GM19025 (cell line): ENCODE measurements at regions not wholly inside any gene's neighbourhood (a gene's known extent, or its start where the extent isn't known, plus 50 kb on each side); places are given as distances from the start of the nearest gene placed in this dataset.

ENCODE experiments used
- ATAC-seq: cut with Tn5 transposase; IDR thresholded peaks from one replicate; pipeline ENCODE4 v1.9.1; 2021; ENCODE audit warnings: mild to moderate bottlenecking, low read depth, moderate library complexity; ENCODE audit not compliant: unreplicated experiment

- no peak for ATAC-seq
Measured at GRCh38 chr2:176658708-176659107, 389.5 kb downstream of the MTX2 start.

DNA sequence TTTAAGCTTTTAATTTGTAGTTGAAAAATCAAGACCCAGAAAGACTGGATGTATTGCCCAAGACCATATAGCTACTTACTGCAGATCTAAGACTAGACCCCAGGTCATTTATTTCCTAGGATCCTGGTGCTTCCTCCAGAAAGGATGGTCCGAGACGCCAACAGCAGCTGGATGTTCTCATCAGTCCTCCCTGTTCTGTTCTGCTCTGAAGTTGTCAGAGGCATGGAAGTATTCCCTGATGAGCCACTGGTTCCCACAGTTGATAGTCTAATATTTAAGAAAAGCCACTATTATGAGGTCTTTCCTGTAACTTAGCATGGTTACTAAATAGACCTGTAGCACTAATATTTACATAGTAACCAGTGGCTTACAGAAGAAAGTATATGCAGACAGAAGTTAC is 393.5 kb downstream of the MTX2 start:
- no peak for ATAC-seq

- no peak for ATAC-seq
Measured at GRCh38 chr2:176664478-176664877, 395.2 kb downstream of the MTX2 start.

GRCh38 chr2:176665086-176665485 is 395.8 kb downstream of the MTX2 start:
- no peak for ATAC-seq

DNA sequence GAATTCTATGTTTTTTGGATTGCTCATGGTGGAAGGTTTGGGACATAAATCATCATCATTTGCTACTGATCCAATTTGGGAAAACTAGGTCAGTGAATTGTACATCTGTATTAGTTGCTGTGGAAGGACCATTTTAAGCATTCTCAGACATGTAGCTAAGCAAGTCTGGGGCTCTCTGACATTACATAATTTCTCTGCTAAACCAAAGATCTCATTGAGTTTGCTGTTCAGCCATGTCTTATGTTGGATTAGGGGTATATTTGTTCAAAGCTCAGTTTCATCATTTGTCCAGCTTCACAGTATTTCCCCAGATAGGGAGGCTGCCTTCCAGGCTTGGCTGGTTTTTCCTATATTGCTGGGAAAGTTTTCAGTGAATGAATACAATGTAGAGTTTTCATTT is 399.7 kb downstream of the MTX2 start:
- no peak for ATAC-seq

DNA sequence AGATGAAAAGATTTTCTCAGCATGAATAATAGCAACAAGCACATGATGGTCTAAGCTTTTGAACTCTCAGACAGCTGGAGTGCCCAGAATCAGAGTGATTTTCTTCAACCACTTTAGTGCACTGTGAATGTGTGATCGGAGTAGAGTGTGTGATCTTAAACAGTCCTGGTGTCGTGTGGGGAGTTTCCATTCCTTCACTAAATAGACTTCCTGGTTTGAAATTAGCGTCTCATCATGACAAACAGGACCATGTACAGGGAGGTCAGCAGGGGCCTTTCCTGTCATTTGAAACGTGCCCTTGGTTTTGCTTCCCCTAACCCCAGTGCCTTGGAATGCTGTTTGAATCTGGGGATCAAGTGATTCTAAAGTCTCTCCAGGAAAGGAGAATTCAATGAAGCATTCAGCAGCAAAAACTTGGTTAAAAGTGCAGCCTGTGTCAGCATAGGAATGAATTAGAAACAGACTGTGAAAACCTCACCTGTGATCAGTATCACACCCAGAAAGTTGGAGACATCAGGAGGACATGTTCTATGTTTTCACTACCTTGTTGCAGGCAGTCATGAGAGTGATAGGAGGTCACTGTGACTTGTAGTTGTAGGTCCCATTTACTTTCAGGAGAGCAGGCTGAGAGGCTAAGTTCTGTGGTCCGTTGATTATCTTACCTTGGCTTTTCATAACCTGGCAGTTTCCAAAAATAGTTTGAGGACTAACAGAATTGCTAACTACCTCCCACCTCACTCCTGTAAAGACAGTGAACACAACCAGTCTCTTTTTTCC is 400.3 kb downstream of the MTX2 start:
- ATAC-seq, result no peak

- ATAC-seq, result no peak
Measured at GRCh38 chr2:176675271-176675949, 406.2 kb downstream of the MTX2 start.

- no peak for ATAC-seq
Measured at GRCh38 chr2:176677746-176678265, 408.6 kb downstream of the MTX2 start.

GRCh38 chr2:176678571-176678970 is 409.3 kb downstream of the MTX2 start:
- no peak for ATAC-seq

- no peak for ATAC-seq
Measured at GRCh38 chr2:176679061-176679669, 409.9 kb downstream of the MTX2 start.

DNA sequence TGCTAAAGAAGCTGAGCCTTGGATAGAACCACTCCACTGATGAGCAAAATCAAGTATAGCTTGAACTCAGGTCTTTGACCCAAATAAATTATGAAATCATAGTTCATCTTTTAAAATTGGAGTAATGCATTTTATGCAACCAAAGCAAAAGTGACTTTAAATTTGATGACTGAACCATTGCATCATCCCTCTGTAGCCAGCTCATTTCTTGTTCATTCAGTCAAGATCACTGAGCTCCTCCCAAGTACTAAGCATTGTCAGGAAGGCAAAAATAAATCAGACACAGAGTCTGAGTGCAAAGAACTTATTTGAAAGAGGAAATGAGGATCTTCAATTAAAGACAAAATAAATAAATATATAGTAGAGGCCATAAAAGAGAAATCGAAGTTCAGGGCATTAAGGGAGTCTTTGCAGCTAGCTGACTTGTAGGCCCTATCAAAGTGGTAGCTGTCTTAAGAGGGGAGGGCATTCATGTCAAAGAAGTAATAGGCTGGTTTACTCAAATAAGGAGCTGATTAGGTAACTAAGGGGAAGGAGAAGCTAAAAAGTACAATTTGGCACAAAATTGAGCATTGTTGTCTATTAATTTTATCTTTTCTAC is 411.8 kb downstream of the MTX2 start:
- ATAC-seq, result no peak

DNA sequence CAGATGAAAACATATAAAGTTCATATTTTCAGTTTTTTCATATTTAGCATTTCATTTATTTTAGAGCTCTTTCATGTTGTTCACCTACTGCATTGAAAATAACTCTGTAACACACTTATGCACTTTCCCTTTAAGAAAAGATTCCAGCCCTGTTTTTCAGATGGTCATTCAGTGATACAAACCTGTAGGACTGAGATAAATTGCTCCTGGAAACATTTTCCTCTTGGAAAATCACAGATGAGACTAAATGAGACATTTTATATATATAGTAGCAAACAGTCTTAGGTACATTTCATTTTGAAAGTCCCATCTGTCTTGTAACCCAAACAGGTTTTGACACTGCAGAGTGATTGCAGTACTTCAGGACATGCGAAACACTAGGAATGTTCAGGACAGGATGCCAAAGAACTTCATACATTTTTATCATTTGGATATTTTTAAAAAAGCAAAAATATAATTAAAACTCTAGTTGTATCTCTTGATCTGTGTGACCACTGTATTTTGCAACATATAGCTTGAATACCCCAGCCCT is 412.4 kb downstream of the MTX2 start:
- ATAC-seq, result no peak

DNA sequence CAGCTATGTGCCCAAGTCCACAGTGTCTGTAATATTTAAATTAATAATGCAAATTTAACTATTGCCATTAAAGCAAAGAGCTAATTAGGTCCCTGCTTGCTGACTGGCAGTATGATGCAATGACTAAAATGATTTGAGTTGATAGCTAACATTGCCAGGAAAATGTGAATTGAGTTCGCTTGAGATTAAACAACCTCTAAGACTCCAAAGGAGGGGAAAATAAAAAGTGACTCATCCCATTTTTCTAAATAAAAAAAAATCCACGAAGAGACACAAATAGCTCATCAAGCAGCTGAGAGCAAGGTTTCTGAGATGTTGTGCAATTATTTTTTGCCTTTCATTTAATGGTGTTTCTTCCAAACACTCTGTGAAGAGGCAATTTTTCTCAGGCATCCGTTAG is 413.0 kb downstream of the MTX2 start:
- no peak for ATAC-seq

DNA sequence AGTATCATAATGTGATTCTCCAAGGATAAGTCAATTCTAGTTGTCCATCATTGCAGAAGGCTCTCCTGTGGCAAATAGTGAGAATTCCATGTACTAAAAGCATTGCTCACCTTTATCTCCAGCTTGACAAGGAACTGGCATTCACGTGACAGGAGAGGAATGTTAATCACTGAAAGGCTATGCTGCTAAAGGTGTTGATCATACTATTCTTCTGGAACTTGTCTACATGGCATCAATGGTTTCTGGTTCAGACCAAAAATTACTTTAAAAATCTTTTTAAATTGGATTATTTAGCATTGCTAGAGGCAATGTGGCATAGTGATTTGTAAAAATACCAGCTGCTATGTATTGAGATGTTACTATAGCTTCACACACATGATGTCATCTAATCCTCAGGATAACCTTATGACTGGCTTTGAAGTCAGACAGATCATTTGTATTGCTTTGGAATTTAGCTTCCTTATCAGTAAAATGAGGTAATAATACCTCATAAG is 414.4 kb downstream of the MTX2 start:
- no peak for ATAC-seq

- no peak for ATAC-seq
Measured at GRCh38 chr2:176685908-176686307, 416.7 kb downstream of the MTX2 start.

GRCh38 chr2:176686328-176686727 is 417.1 kb downstream of the MTX2 start:
- ATAC-seq, result no peak

DNA sequence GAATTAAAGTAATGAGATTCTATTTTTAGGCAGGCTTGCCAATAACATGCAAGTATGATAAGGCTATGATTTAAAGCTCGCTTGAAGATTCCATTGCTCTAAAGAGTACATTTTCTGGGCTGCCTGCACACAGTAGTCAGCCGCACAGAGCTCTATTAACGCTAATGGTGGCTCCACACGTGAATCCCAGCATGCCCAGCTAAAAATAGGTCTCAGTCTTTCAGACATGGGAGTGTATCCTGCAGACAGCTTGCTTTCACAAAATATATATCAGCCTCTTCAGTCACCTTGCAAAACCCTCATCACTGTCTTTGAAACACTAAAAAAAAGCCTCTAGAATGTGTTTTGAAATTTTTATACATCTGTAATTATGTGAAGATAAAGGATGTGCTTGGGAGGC is 418.1 kb downstream of the MTX2 start:
- no peak for ATAC-seq

- no peak for ATAC-seq
Measured at GRCh38 chr2:176687944-176688343, 418.7 kb downstream of the MTX2 start.

DNA sequence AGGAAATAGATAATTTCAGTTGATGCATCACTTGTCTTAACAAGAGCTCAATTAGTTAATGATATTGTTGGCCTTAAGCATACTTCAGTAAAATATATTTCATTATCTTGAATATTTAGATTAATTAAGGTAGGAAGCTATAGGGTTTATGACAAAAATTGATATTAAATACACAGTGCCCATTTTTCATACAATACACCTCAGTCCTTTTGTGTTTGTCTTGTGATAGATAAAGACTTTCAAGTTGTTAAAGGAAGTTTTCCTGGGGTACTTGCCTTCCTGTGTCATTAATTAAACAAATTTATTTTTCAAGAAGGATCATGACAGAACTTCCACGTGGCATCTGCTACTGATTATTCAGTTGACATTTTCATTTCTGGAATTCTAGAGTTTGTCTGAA is 420.5 kb downstream of the MTX2 start:
- ATAC-seq, result no peak

DNA sequence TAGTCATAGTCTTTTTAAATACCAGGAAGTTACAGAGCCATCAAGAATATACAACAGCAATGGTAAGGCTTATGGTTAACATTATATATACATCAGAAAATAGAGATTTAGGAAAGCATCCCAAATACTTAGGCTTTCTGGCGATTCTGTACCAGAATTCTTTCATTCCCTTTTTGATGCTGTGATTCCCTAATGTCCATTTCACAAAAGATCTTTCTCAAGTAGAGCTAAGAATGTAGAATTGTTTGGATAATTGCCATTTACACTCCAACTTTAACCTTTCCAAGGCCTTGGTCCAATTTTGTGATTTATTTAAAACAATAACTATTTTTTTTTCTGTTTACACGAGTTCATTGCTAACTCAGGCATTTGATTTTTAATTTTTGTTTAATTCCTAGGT is 422.2 kb downstream of the MTX2 start:
- ATAC-seq, result no peak

DNA sequence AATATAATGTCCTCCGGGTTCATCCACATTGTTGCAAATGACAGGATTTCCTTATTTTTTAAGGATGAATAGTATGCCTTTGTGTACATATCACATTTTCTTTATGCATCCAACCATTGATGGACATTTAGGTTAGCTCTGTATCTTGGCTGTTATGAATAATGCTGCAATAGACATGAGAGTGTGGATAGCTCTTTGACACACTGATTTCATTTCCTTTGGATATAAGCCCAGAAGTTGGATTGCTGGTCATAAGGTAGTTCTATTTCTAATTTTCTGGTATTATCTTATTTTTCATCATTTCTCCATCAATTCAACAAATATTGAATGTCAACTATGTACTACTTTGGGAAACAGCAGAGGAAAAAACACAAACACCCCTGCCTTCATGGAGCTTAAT is 423.3 kb downstream of the MTX2 start:
- ATAC-seq, result no peak
